Natural killer cell (primary cell): ENCODE measurements at regions not wholly inside any gene's neighbourhood (a gene's known extent, or its start where the extent isn't known, plus 50 kb on each side); places are given as distances from the start of the nearest gene placed in this dataset.
"Not testable (repeated sequence)": the region's sequence is repeated elsewhere in the genome, so short reads cannot be mapped to it uniquely, and the experiment has no call there.

Experiments used
- ATAC-seq, 3 donors: fragments of 150-1000 bp in 2 of 3; fragments of 200-7000 bp in 1 of 3; cut with Tn5 transposase; 1 replicate in 1 of 3; 2 replicates in 2 of 3; pipeline ENCODE4 v1.10.0; 2021; ENCODE audit warnings: mild to moderate bottlenecking in 2 of 3, moderate library complexity in 2 of 3
- DNase-seq, 2 donors: peaks; one replicate each; pipeline versions ENCODE4 v3.0.0 to v3.0.0-alpha.2; 2013 to 2021; ENCODE audit warnings: mixed read lengths in 1 of 2
- H3K27ac ChIP-seq: one replicate; pipeline ENCODE4 v1.5.1; 2013; ENCODE audit warnings: mild to moderate bottlenecking, low read length
- H3K27me3 ChIP-seq: one replicate; pipeline ENCODE4 v1.6.1; 2013; ENCODE audit warnings: low read length; ENCODE audit not compliant: control insufficient read depth, insufficient read depth
- H3K36me3 ChIP-seq: one replicate; pipeline ENCODE4 v1.6.1; 2013; ENCODE audit warnings: low read length; ENCODE audit not compliant: control insufficient read depth, insufficient read depth
- H3K4me1 ChIP-seq: one replicate; pipeline ENCODE4 v1.6.1; 2013; ENCODE audit warnings: low read length; ENCODE audit not compliant: control insufficient read depth, insufficient read depth
- H3K4me3 ChIP-seq: one replicate; pipeline ENCODE4 v1.5.1; 2013; ENCODE audit warnings: low read length
- H3K9me3 ChIP-seq: one replicate; pipeline ENCODE4 v1.6.1; 2013; ENCODE audit warnings: low read length; ENCODE audit not compliant: control insufficient read depth, insufficient read depth
- H3K27ac Mint-ChIP-seq, 2 donors: one replicate each; pipeline ENCODE4 v1.8.0; 2022; ENCODE audit warnings: mild to moderate bottlenecking in 2 of 2, mixed read lengths in 2 of 2, moderate library complexity in 1 of 2
- H3K27me3 Mint-ChIP-seq, 2 donors: one replicate each; pipeline ENCODE4 v1.8.0; 2022; ENCODE audit warnings: low read depth in 2 of 2, mixed read lengths in 2 of 2
- H3K36me3 Mint-ChIP-seq: one replicate; pipeline ENCODE4 v1.8.0; 2022; ENCODE audit warnings: mixed read lengths
- H3K4me1 Mint-ChIP-seq, 2 donors: one replicate each; pipeline ENCODE4 v1.8.0; 2022; ENCODE audit warnings: mixed read lengths in 2 of 2
- H3K4me3 Mint-ChIP-seq: one replicate; pipeline ENCODE4 v1.8.0; 2022; ENCODE audit warnings: mild to moderate bottlenecking, moderate library complexity, mixed read lengths
- H3K9me3 Mint-ChIP-seq, 2 donors: one replicate each; pipeline ENCODE4 v1.8.0; 2022; ENCODE audit warnings: mixed read lengths in 2 of 2
- WGBS: methylation state at CpG from one replicate; pipeline ENCODE4 v1.1.7; 2013; ENCODE audit warnings: missing lambda C conversion rate; ENCODE audit not compliant: insufficient coverage; 5-methylcytosine and 5-hydroxymethylcytosine counted together
- intact Hi-C: fragments of 100-400 bp; cut with micrococcal nuclease; formaldehyde crosslinking; loops from one replicate; pipeline ENCODE4 v1.14.2; 2022
- TF ChIP-seq, protein P1 (sequence below): fragments of 200-600 bp; IDR thresholded peaks from one replicate; pipeline ENCODE4 v1.8.0; 2022; ENCODE audit warnings: antibody characterized with exemption

DNA sequence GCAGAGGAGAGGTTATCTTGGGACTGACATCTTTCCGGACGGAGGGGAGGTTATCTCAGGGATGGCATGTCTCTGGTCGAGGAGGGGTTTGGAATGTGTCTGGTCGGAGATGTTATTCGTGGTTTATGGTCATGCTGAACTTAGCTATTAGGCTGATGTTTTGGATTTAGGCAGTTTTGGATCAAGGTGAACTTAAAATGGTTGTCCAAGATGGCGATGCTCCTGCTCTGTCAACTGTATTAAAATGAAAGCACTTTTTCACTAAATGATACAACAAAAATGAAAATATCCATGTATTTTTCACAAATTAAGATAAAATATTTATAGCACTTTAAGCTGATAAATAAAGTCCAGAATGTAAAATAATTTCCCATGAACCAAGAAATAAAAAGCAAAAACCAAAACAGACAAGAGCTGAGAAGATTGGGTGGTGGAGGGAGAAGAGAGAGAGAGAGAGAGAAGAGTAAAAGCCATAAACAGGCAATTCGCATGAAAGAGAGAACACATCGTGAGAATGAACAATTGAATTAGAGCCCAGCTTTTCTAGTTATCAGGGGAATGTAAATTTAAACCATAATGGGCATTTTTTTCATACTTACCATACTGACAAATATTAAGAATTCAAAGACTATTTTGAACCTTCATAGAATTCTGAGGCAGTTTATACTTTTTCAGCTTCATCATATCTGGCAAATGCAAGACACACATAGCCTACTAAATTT is 2236.0 kb upstream of the AGA start:
- no peaks in the 10 kb centered on the region for H3K36me3 ChIP-seq
- no peak for ATAC-seq
- H3K4me3 Mint-ChIP-seq = no peak overlapping the region
- peaks cover 12 to 37% of the 10 kb centered on the region in 2 donors for H3K9me3 Mint-ChIP-seq
- TF ChIP-seq, protein P1, sequence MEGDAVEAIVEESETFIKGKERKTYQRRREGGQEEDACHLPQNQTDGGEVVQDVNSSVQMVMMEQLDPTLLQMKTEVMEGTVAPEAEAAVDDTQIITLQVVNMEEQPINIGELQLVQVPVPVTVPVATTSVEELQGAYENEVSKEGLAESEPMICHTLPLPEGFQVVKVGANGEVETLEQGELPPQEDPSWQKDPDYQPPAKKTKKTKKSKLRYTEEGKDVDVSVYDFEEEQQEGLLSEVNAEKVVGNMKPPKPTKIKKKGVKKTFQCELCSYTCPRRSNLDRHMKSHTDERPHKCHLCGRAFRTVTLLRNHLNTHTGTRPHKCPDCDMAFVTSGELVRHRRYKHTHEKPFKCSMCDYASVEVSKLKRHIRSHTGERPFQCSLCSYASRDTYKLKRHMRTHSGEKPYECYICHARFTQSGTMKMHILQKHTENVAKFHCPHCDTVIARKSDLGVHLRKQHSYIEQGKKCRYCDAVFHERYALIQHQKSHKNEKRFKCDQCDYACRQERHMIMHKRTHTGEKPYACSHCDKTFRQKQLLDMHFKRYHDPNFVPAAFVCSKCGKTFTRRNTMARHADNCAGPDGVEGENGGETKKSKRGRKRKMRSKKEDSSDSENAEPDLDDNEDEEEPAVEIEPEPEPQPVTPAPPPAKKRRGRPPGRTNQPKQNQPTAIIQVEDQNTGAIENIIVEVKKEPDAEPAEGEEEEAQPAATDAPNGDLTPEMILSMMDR = no peak
- intact Hi-C loops = no loop called here
- WGBS = 90% methylated on average over 7 of the region's 8 CpGs
- no peak overlapping the region for H3K4me3 ChIP-seq
- H3K4me1 Mint-ChIP-seq = no peaks in the 10 kb centered on the region
- H3K36me3 Mint-ChIP-seq = peaks cover 24% of the 10 kb centered on the region
- no peak overlapping the region for H3K27ac Mint-ChIP-seq
- no peak for DNase-seq
- no peak overlapping the region for H3K27ac ChIP-seq
- H3K27me3 ChIP-seq = no peaks in the 10 kb centered on the region
- H3K9me3 ChIP-seq = no peaks in the 10 kb centered on the region
- no peaks in the 10 kb centered on the region for H3K27me3 Mint-ChIP-seq
- no peaks in the 10 kb centered on the region for H3K4me1 ChIP-seq

DNA sequence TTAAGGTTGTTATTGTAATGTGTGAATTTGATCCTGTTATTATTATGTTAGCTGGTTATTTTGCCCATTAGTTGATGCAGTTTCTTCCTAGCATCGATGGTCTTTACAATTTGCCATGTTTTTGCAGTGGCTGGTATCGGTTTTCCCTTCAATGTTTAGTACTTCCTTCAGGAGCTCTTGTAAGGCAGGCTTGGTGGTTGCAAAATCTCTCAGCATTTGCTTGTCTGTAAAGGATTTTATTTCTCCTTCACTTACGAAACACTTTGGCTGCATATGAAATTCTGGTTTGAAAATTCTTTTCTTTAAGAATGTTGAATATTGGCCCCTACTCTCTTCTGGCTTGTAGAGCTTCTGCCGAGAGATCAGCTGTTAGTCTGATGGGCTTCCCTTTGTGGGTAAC is 2241.4 kb upstream of the AGA start:
- ATAC-seq, H3K27me3 Mint-ChIP-seq, DNase-seq, H3K27ac ChIP-seq, intact Hi-C loops, H3K4me3 ChIP-seq, H3K27me3 ChIP-seq, H3K9me3 ChIP-seq, H3K36me3 ChIP-seq, H3K4me3 Mint-ChIP-seq, H3K4me1 Mint-ChIP-seq, H3K27ac Mint-ChIP-seq, H3K36me3 Mint-ChIP-seq, H3K4me1 ChIP-seq: not testable (repeated sequence)
- H3K9me3 Mint-ChIP-seq = peaks cover 9 to 21% of the 10 kb centered on the region in 2 donors
- 93% methylated on average over 2 of the region's 4 CpGs for WGBS

DNA sequence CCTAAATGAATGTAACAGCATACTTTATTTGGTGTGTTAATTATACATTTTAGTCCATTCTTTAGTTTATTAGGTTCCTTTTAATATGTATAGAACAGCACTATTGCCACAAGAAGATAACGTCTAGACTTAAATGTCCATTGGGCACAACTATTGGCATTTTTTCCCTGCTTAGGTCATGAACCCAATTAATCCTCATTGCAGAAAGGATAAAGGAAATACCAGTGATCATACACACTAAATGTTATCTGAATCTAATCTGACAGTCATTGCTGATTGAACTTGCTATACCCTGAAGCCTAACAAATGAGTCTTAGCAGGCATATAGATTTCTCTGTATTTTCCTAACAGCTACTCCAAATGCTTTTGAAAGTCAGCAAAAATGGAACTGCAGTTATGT is 2250.0 kb upstream of the AGA start:
- no peak overlapping the region for H3K4me3 ChIP-seq

DNA sequence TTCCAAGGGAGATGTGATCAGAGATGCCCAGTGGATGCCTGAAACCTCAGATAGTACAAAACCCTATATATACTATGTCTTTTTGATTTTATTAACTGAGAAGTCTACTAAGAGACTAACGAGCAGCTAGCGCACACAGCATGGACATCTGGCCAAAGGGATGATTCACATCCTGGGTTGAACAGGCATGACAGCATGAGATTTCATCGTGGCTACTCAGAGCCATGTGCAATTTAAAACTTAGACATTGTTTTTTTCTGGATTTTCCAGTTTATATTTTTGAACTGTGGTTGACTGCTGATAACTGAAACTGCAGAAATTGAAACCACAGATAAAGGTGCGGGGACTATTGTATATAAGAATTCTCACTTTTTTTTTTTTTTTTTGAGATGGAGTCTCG is 2252.9 kb upstream of the AGA start:
- TF ChIP-seq, protein P1 = no peak
- DNase-seq = no peak
- Mint-ChIP-seq H3K36me3 (no peaks in the 10 kb centered on the region), H3K9me3 (peaks cover 8 to 9% of the 10 kb centered on the region in 2 donors), H3K4me3 (no peak overlapping the region), H3K27ac (no peak overlapping the region), H3K4me1 (no peaks in the 10 kb centered on the region), H3K27me3 (no peaks in the 10 kb centered on the region)
- no peaks in the 10 kb centered on the region for H3K9me3 ChIP-seq
- H3K4me1 ChIP-seq = no peaks in the 10 kb centered on the region
- no peak overlapping the region for H3K4me3 ChIP-seq
- no peak for ATAC-seq
- H3K27ac ChIP-seq = no peak overlapping the region
- intact Hi-C loops = no loop called here
- no peaks in the 10 kb centered on the region for H3K36me3 ChIP-seq
- no peaks in the 10 kb centered on the region for H3K27me3 ChIP-seq
- 84% methylated on average over 4 of the region's 5 CpGs for WGBS

More for the DNA sequence above, 2250.0 kb upstream of the AGA start:
- Histone ChIP-seq H3K27ac (no peak overlapping the region), H3K9me3 (no peaks in the 10 kb centered on the region), H3K4me1 (no peaks in the 10 kb centered on the region), H3K27me3 (no peaks in the 10 kb centered on the region), H3K36me3 (no peaks in the 10 kb centered on the region)
- 92% methylated on average over 1 of the region's 1 CpG for WGBS
- TF ChIP-seq, protein P1 = no peak
- Mint-ChIP-seq H3K9me3 (peaks cover 7 to 8% of the 10 kb centered on the region in 2 donors), H3K27me3 (no peaks in the 10 kb centered on the region), H3K36me3 (no peaks in the 10 kb centered on the region), H3K27ac (no peak overlapping the region), H3K4me3 (no peak overlapping the region), H3K4me1 (no peaks in the 10 kb centered on the region)
- intact Hi-C loops = no loop called here
- DNase-seq (no peak), ATAC-seq (no peak)
